ENCODE measurements at regions not wholly inside any gene's neighbourhood (a gene's known extent, or its start where the extent isn't known, plus 50 kb on each side); places are given as distances from the start of the nearest gene placed in this dataset.

- TF ChIP-seq ZNF592 (IDR thresholded peaks at IDR 0.05) (no peak), NFYA (IDR thresholded peaks at IDR 0.05; ENCODE audit: borderline replicate concordance, low read depth, low read length) (no peak), MYC (IDR thresholded peaks at IDR 0.05; ENCODE audit: insufficient read depth, insufficient read length, insufficient replicate concordance, low read length, severe bottlenecking) (no peak), BCL3 (IDR thresholded peaks at IDR 0.05; ENCODE audit: borderline replicate concordance, insufficient read depth, low read depth, low read length, poor library complexity, severe bottlenecking) (no peak), CREM (IDR thresholded peaks at IDR 0.05; ENCODE audit: low read depth) (no peak), MTA2 (IDR thresholded peaks at IDR 0.05; ENCODE audit: low read depth) (no peak), POLR2A (IDR thresholded peaks at IDR 0.05; ENCODE audit: low read depth, low read length) (no peak)
Observed at GRCh38 chr14:87797001-87797400, 196.0 kb downstream of the GALC start (continued).

GRCh38 chr14:87794561-87794960 is 198.4 kb downstream of the GALC start:
- CTCF ChIA-PET: no interaction called here
- POLR2A ChIA-PET: no interaction called here
- no peaks in the 10 kb centered on the region for H3K9me3 ChIP-seq (replicated peaks; ENCODE audit: control insufficient read depth, insufficient read depth, low read length)
- no peaks in the 10 kb centered on the region for H3K36me3 ChIP-seq (ENCODE audit: control insufficient read depth in 2 of 2, insufficient read depth in 2 of 2, low read length in 1 of 2)
- H3K79me2 ChIP-seq (ENCODE audit: control insufficient read depth, insufficient read depth, low read length): no peaks in the 10 kb centered on the region
- no peak overlapping the region for H3K4me3 ChIP-seq
- intact Hi-C loops (cut with micrococcal nuclease; ENCODE audit: unreplicated experiment): no loop called here
- in situ Hi-C loops (cut with MboI): no loop called here
- WGBS (ENCODE audit: insufficient coverage, insufficient replicate concordance, low lambda C conversion rate, missing lambda C conversion rate): 50% methylated on average over 2 of the region's 2 CpGs
- no peaks in the 10 kb centered on the region for H3K4me1 ChIP-seq (ENCODE audit: control insufficient read depth, insufficient read depth, low read length)
- H2AFZ ChIP-seq (ENCODE audit: control insufficient read depth, low read depth, low read length): no peak overlapping the region
- no peak overlapping the region for H3K9ac ChIP-seq (ENCODE audit: control insufficient read depth, insufficient read depth, low read length)
- TF ChIP-seq JUNB (IDR thresholded peaks at IDR 0.05) (no peak), PRDM15 (CRISPR knock-in tag; IDR thresholded peaks at IDR 0.05) (no peak), FOS (IDR thresholded peaks at IDR 0.05; ENCODE audit: borderline replicate concordance, extremely low read depth, insufficient read length) (no peak), EP300 (IDR thresholded peaks at IDR 0.05; ENCODE audit: borderline replicate concordance in 1 of 2, control insufficient read depth in 1 of 2, low read depth in 2 of 2, low read length in 2 of 2) (no peak)
- no peaks in the 10 kb centered on the region for H4K20me1 ChIP-seq (ENCODE audit: control insufficient read depth, insufficient read depth)
- BruUV-seq (replicated peaks): no TSS peak
- RAD21 ChIA-PET (ENCODE audit: unreplicated experiment): no interaction called here
- ATAC-seq (no peak), DNase-seq (ENCODE audit: low read depth, low spot score) (no peak), FAIRE-seq (no peak)
- no peak overlapping the region for H3K27ac ChIP-seq (ENCODE audit: control insufficient read depth, insufficient read depth)
- SMC1A ChIA-PET (ENCODE audit: uncharacterized antibody, unreplicated experiment): no interaction called here
- no peak overlapping the region for H3K4me2 ChIP-seq (ENCODE audit: control insufficient read depth, insufficient read depth)
- H3K27me3 ChIP-seq (replicated peaks in 1 of 2; ENCODE audit: control insufficient read depth in 2 of 2, insufficient read depth in 2 of 2, low read length in 1 of 2): no peaks in the 10 kb centered on the region
